Esophagus squamous epithelium (tissue), 5 donors: ENCODE measurements at regions not wholly inside any gene's neighbourhood (a gene's known extent, or its start where the extent isn't known, plus 50 kb on each side); places are given as distances from the start of the nearest gene placed in this dataset.

Source experiments
- DNase-seq: peaks from one replicate; lab custom pipeline; 2025; lab: John Stamatoyannopoulos, UW
- H3K27ac ChIP-seq, 4 donors: fragments of 200-600 bp; sonication (generic); one replicate each; pipeline ENCODE4 v1.5.1; 2016 to 2019; ENCODE audit warnings: mild to moderate bottlenecking in 1 of 4
- H3K27me3 ChIP-seq, 4 donors: fragments of 200-600 bp; sonication (generic); 1 replicate in 3 of 4; 2 replicates in 1 of 4; pipeline versions ENCODE4 v1.5.1 to v1.6.0; 2017 to 2021; ENCODE audit warnings: antibody characterized with exemption in 1 of 4
- H3K36me3 ChIP-seq, 3 donors: fragments of 200-600 bp; sonication (generic); one replicate each; pipeline ENCODE4 v1.5.1; 2016 to 2019
- H3K4me1 ChIP-seq, 3 donors: fragments of 200-600 bp; sonication (generic); one replicate each; pipeline ENCODE4 v1.5.1; 2017 to 2019
- H3K4me3 ChIP-seq, 4 donors: fragments of 200-600 bp; sonication (generic); 1 replicate in 3 of 4; 2 replicates in 1 of 4; pipeline ENCODE4 v1.5.1; 2016 to 2019; ENCODE audit warnings: mild to moderate bottlenecking in 2 of 4, moderate library complexity in 1 of 4
- H3K9me3 ChIP-seq, 3 donors: fragments of 200-600 bp; sonication (generic); one replicate each; pipeline ENCODE4 v1.5.1; 2016 to 2019
- POLR2A ChIP-seq, 4 donors: fragments of 450-650 bp; IDR thresholded peaks; one replicate each; pipeline ENCODE4 v1.6.1; 2017; ENCODE audit warnings: antibody characterized with exemption in 4 of 4, mild to moderate bottlenecking in 4 of 4, moderate library complexity in 3 of 4
- WGBS, 2 donors: methylation state at CpG; one replicate each; pipeline ENCODE4 v1.1.5; 2018; 5-methylcytosine and 5-hydroxymethylcytosine counted together
- intact Hi-C: fragments of 100-400 bp; cut with DNase I; formaldehyde crosslinking; loops from one replicate; pipeline ENCODE4 v1.15.0; 2022
- TF ChIP-seq, protein P1 (sequence below), 6 experiments: fragments of 450-650 bp in 4 of 6; fragments of 200-600 bp in 2 of 6; sonication (generic) in 2 of 6; IDR thresholded peaks; one replicate each; pipeline ENCODE4 v1.5.1; 2016 to 2019; ENCODE audit warnings: antibody characterized with exemption in 6 of 6, mild to moderate bottlenecking in 4 of 6, moderate library complexity in 4 of 6
- donor health status: DM: yes; HTN: yes; CAD: no.

- Histone ChIP-seq H3K27ac (no peak overlapping the region), H3K9me3 (no peaks in the 10 kb centered on the region), H3K4me3 (no peak overlapping the region), H3K36me3 (no peaks in the 10 kb centered on the region), H3K4me1 (no peaks in the 10 kb centered on the region), H3K27me3 (no peaks in the 10 kb centered on the region)
- no peak for TF ChIP-seq POLR2A (IDR thresholded peaks at IDR 0.05)
- TF ChIP-seq, protein P1, sequence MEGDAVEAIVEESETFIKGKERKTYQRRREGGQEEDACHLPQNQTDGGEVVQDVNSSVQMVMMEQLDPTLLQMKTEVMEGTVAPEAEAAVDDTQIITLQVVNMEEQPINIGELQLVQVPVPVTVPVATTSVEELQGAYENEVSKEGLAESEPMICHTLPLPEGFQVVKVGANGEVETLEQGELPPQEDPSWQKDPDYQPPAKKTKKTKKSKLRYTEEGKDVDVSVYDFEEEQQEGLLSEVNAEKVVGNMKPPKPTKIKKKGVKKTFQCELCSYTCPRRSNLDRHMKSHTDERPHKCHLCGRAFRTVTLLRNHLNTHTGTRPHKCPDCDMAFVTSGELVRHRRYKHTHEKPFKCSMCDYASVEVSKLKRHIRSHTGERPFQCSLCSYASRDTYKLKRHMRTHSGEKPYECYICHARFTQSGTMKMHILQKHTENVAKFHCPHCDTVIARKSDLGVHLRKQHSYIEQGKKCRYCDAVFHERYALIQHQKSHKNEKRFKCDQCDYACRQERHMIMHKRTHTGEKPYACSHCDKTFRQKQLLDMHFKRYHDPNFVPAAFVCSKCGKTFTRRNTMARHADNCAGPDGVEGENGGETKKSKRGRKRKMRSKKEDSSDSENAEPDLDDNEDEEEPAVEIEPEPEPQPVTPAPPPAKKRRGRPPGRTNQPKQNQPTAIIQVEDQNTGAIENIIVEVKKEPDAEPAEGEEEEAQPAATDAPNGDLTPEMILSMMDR (IDR thresholded peaks at IDR 0.05), result no peak
- no peak for DNase-seq
- intact Hi-C loops, result no loop called here
- WGBS, 2 donors, result 72 to 77% methylated on average over 2 of the region's 2 CpGs
These were observed 87.4 kb downstream of the FAM9B start for GRCh38 chrX:8946563-8946962.

- no peak for DNase-seq
These were observed 94.6 kb downstream of the FAM9B start for GRCh38 chrX:8939322-8939721.

DNA sequence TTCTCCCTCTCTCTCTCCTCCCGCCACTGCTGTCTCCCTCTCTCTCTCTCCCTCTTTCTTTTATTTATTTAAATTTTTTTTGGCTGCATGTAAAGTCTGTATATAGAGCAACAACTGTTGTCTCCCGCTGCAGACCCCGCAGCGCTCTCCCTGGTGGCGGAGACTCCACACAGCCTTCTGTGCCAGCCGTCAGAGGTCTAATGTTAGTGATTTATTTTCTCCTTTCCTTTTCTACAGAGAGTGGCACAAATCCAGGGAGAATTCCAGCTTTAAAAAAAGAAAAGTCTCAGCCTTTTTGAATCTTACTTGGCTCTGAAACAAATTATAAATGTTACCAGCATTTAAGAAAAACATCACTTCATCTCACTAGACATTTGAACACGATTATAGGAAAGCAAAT is 106.2 kb downstream of the FAM9B start:
- TF ChIP-seq POLR2A (IDR thresholded peaks at IDR 0.05), result no peak
- TF ChIP-seq, protein P1 (IDR thresholded peaks at IDR 0.05), result no peak
- no peaks in the 10 kb centered on the region for H3K9me3 ChIP-seq
- no peak for DNase-seq
- intact Hi-C loops, result no loop called here
- H3K4me1 ChIP-seq, result no peaks in the 10 kb centered on the region
- H3K27ac ChIP-seq, result no peak overlapping the region
- no peaks in the 10 kb centered on the region for H3K36me3 ChIP-seq
- 9 to 57% methylated on average over 7 of the region's 7 CpGs for WGBS, 2 donors
- H3K4me3 ChIP-seq, result no peak overlapping the region
- H3K27me3 ChIP-seq, result no peaks in the 10 kb centered on the region

More at GRCh38 chrX:8939322-8939721, 94.6 kb downstream of the FAM9B start:
- no peak for TF ChIP-seq POLR2A (IDR thresholded peaks at IDR 0.05)
- TF ChIP-seq, protein P1 (IDR thresholded peaks at IDR 0.05), result no peak
- WGBS, 2 donors, result 47 to 51% methylated on average over 3 of the region's 3 CpGs
- H3K4me1 ChIP-seq, result no peaks in the 10 kb centered on the region
- intact Hi-C loops, result no loop called here
- no peak overlapping the region for H3K4me3 ChIP-seq
- H3K27me3 ChIP-seq, result peaks cover 0 to 5% (median 0%) of the 10 kb centered on the region in 4 donors
- H3K36me3 ChIP-seq, result no peaks in the 10 kb centered on the region
- no peaks in the 10 kb centered on the region for H3K9me3 ChIP-seq
- no peak overlapping the region for H3K27ac ChIP-seq

DNA sequence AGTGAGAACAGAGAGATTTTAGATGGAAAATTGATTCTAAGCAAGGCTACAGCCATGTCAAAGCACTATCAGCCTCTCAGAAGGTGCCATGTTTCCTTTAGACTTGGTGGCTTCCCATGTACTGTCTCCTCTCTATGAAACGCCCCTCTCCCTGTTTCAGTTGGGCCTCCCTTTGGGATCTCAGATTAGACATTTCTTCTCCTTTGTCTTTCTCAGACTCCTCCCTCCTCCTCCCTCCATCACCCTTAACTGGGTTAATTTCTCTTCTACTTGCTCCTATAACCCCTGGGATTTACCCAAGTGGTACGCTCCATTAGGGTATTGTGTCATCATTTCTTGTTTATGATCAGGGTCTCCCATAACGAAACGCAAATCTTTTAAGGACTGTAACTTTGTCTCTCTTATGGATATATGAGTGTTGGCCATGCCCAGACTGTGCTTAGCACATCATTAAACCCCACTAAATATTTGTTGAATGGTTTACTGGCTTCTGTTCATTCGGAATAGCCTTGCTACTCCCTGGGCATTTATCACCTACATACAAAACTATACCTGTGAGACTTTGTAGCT is 106.8 kb downstream of the FAM9B start:
- no peak overlapping the region for H3K4me3 ChIP-seq
- no peak for DNase-seq
- no peaks in the 10 kb centered on the region for H3K27me3 ChIP-seq
- no peaks in the 10 kb centered on the region for H3K9me3 ChIP-seq
- intact Hi-C loops, result no loop called here
- TF ChIP-seq POLR2A (IDR thresholded peaks at IDR 0.05), result no peak
- TF ChIP-seq, protein P1 (IDR thresholded peaks at IDR 0.05), result no peak
- H3K4me1 ChIP-seq, result no peaks in the 10 kb centered on the region
- 59 to 70% methylated on average over 5 of the region's 5 CpGs for WGBS, 2 donors
- no peaks in the 10 kb centered on the region for H3K36me3 ChIP-seq
- no peak overlapping the region for H3K27ac ChIP-seq

GRCh38 chrX:8921615-8922014 is 112.3 kb downstream of the FAM9B start:
- no peaks in the 10 kb centered on the region for H3K27me3 ChIP-seq
- no peak overlapping the region for H3K4me3 ChIP-seq

More at GRCh38 chrX:8921615-8922014, 112.3 kb downstream of the FAM9B start:
- Histone ChIP-seq H3K4me1 (no peaks in the 10 kb centered on the region), H3K36me3 (no peaks in the 10 kb centered on the region), H3K27ac (no peak overlapping the region), H3K9me3 (no peaks in the 10 kb centered on the region)
- 43 to 57% methylated on average over 2 of the region's 2 CpGs for WGBS, 2 donors
- no peak for TF ChIP-seq POLR2A (IDR thresholded peaks at IDR 0.05)
- TF ChIP-seq, protein P1 (IDR thresholded peaks at IDR 0.05), result no peak
- intact Hi-C loops, result no loop called here
- no peak for DNase-seq
